ENCODE measurements at regions not wholly inside any gene's neighbourhood (a gene's known extent, or its start where the extent isn't known, plus 50 kb on each side); places are given as distances from the start of the nearest gene placed in this dataset.

- no peak for TF ChIP-seq CTCF (IDR thresholded peaks at IDR 0.05)
- no peak for TF ChIP-seq POLR2A (IDR thresholded peaks at IDR 0.05)
Observed at GRCh38 chr4:59983852-59984251, 1216.3 kb upstream of the ADGRL3 start.

Data from right lobe of liver (tissue), 4 donors.